BLaER1 treated with 17β-estradiol and CSF1 and Interleukin-3, amounts not matched to agents 10 nM and 100 nM (cell line): ENCODE measurements at regions not wholly inside any gene's neighbourhood (a gene's known extent, or its start where the extent isn't known, plus 50 kb on each side); places are given as distances from the start of the nearest gene placed in this dataset.

Experiments used
- H3K27ac ChIP-seq, 11 experiments: shearing (Covaris generic); formaldehyde crosslinking; 2 replicates each; pipeline ENCODE4 v1.8.1; 2022
- H3K27me3 ChIP-seq, 11 experiments: shearing (Covaris generic); formaldehyde crosslinking; 2 replicates each; pipeline ENCODE4 v1.8.1; 2022
- H3K36me3 ChIP-seq, 11 experiments: shearing (Covaris generic); formaldehyde crosslinking; 2 replicates each; pipeline ENCODE4 v1.8.1; 2022
- H3K4me1 ChIP-seq, 10 experiments: shearing (Covaris generic); formaldehyde crosslinking; 2 replicates each; pipeline ENCODE4 v1.8.1; 2022
- H3K4me2 ChIP-seq, 11 experiments: shearing (Covaris generic); formaldehyde crosslinking; 2 replicates each; pipeline ENCODE4 v1.8.1; 2022
- H3K4me3 ChIP-seq, 10 experiments: shearing (Covaris generic); formaldehyde crosslinking; 2 replicates each; pipeline ENCODE4 v1.8.1; 2022
- H3K9ac ChIP-seq, 11 experiments: shearing (Covaris generic); formaldehyde crosslinking; 2 replicates each; pipeline ENCODE4 v1.8.1; 2022
- H3K9me3 ChIP-seq, 11 experiments: shearing (Covaris generic); formaldehyde crosslinking; replicated peaks in 1 of 11; 2 replicates each; pipeline ENCODE4 v1.8.1; 2022
- H4K20me1 ChIP-seq, 11 experiments: shearing (Covaris generic); formaldehyde crosslinking; 2 replicates each; pipeline ENCODE4 v1.8.1; 2022
- Cebpa-rat ChIP-seq, 11 experiments: shearing (Covaris generic); IDR thresholded peaks; 2 replicates each; pipeline ENCODE4 v1.8.1; 2022

DNA sequence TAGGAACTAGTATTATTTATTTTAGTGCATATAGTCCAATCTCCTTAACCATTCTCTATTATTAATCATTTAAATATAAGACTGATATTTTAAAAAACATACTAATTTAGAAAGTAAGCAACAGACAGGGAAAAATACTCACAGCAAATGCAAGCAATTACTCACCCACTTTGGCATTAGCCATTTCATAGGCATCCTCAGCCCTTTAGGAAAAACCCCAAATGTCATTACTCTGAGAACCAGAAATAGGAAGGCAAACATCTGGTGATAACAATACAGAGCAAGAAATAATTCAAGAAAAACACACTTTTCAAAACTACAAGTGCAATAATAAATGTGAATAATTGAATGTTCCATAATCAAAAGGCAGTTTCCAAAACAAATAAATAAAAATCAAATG lies 545.1 kb downstream of the PLPP3 start:
- Histone ChIP-seq H3K9me3 (no peaks in the 10 kb centered on the region), H3K4me1 (no peaks in the 10 kb centered on the region), H3K4me2 (no peak overlapping the region), H3K27ac (no peak overlapping the region), H3K9ac (no peak overlapping the region), H3K27me3 (no peaks in the 10 kb centered on the region), H3K4me3 (no peak overlapping the region), H4K20me1 (no peaks in the 10 kb centered on the region), H3K36me3 (no peaks in the 10 kb centered on the region)
- TF ChIP-seq Cebpa-rat (IDR thresholded peaks at IDR 0.05): no peak

DNA sequence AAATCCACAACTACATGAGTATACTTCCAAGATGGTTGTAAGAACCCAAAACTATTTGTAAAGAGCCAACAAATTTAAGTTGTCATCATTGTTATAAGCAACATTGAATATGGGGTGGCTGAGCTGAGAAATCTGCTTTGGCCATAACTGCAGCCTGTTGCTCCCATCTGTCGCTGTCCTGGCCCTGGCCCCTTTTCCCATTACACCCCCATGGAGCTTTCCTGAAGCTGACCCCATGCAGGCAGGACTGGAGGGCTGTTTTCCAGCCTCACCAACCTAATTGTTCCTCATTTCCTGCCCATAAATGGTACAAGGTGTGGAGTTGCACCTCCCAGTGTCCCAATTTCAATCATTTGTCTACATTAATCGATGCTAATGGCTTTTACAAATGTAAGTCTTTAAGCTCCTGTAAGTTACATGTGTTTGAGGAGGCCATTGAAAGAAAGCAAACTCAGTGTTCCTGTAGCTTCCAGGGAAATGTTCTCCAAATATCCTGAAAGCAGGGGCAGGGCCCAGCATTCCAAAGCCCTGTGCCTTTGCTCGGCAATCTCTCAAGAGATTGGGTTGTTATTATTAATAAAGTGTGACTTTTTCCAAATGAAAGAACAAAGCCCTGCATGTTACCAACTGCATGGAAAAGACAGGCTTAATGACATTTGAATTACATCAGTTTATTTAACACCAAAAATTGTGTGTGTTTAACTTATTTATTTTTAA lies 545.9 kb downstream of the PLPP3 start:
- TF ChIP-seq Cebpa-rat (IDR thresholded peaks at IDR 0.05): no peak

DNA sequence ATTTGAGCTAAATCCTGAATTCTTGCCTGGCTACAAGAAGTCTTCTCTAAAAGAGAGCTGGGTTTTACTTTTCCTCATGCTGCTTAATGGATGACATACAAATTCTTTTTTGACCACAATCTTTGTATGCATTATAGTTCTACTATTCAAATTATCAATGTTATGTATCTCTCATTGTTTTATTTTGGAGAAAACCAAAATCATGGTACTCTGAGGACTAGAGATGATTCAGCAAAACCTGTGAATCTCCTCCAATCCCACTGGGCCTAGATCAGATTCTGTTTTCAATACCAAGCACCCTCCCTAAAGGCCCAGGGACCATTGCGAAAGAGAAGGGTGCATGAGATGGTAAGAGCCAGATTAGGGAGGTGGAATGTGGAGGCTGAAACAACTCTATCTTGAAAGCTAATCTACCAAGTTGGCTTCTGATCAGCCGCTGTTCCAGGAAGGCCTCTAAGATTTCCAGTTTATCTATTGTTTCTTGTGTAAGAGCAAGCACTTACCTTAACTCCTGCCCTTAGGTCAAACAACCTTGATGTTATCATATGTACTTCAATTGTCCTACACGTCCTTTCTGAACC lies 547.2 kb downstream of the PLPP3 start:
- Histone ChIP-seq H3K27ac (no peak overlapping the region), H3K9ac (no peak overlapping the region), H3K4me3 (no peak overlapping the region), H3K36me3 (no peaks in the 10 kb centered on the region), H3K4me2 (no peak overlapping the region), H4K20me1 (no peaks in the 10 kb centered on the region), H3K4me1 (no peaks in the 10 kb centered on the region), H3K27me3 (no peaks in the 10 kb centered on the region), H3K9me3 (no peaks in the 10 kb centered on the region)
- TF ChIP-seq Cebpa-rat (IDR thresholded peaks at IDR 0.05): no peak

More for the DNA sequence above, 545.9 kb downstream of the PLPP3 start:
- Histone ChIP-seq H3K27ac (no peak overlapping the region), H3K4me2 (no peak overlapping the region), H3K4me1 (no peaks in the 10 kb centered on the region), H3K9ac (no peak overlapping the region), H3K4me3 (no peak overlapping the region), H3K27me3 (no peaks in the 10 kb centered on the region), H3K36me3 (no peaks in the 10 kb centered on the region), H3K9me3 (no peaks in the 10 kb centered on the region), H4K20me1 (no peaks in the 10 kb centered on the region)

DNA sequence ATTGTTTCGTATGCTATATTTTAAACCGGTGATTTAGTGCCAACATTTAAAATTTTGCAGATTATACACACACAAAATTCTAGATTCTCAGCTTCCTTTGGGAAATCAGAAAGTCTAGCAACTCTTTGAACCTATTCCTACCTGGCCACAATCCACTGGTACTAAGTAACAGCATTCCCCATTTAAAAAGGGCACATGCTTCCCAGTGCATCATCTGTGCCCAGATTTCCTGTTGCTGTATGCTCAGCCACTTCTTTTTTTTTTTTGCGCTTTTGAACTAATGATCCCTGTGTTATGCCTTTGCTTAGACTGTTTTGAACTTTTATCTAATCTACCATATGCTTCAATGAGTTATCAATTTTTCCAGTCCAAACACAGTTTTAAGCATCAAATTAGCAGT lies 548.4 kb downstream of the PLPP3 start:
- H3K36me3 ChIP-seq: no peaks in the 10 kb centered on the region
- no peak overlapping the region for H3K4me2 ChIP-seq
- H3K9ac ChIP-seq: no peak overlapping the region
- TF ChIP-seq Cebpa-rat (IDR thresholded peaks at IDR 0.05): no peak
- H4K20me1 ChIP-seq: no peaks in the 10 kb centered on the region
- no peaks in the 10 kb centered on the region for H3K4me1 ChIP-seq
- no peak overlapping the region for H3K4me3 ChIP-seq
- H3K9me3 ChIP-seq: no peaks in the 10 kb centered on the region
- no peak overlapping the region for H3K27ac ChIP-seq
- H3K27me3 ChIP-seq: no peaks in the 10 kb centered on the region

DNA sequence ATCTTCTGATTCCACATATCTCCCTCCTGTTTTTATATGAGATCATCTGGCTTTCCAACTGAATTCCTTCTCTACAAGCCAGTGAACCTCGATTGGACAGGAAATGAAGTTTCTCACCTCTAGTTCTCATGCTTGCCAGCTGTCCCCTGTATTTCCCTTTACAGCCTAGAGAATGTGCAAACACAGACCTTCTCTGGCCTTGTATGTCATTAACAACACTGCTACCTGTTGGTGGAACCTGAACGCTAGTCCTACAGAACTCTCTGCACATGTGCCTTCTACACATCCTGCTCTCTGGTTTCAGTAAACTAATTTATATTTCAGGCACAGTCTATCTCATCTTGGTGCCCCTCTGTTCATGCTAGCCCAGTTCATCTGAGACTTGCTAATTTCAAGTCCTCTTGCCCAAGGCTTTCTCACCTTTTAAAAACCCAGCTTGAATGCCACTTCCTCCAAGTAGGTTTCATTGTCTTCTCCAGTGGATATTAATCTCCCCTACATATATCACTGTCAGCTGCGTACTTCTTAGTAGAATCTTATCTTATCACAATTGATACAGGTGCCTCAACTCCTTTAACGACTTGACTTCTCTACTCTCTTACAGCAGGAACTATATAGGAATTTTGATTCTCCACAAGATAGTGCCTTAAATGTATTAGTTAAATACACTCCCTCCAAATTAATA lies 549.9 kb downstream of the PLPP3 start:
- no peak overlapping the region for H3K4me3 ChIP-seq
- H3K9me3 ChIP-seq: no peaks in the 10 kb centered on the region
- no peaks in the 10 kb centered on the region for H3K36me3 ChIP-seq
- no peak for TF ChIP-seq Cebpa-rat (IDR thresholded peaks at IDR 0.05)
- no peak overlapping the region for H3K27ac ChIP-seq
- H4K20me1 ChIP-seq: no peaks in the 10 kb centered on the region
- no peak overlapping the region for H3K4me2 ChIP-seq
- H3K27me3 ChIP-seq: no peaks in the 10 kb centered on the region
- no peak overlapping the region for H3K9ac ChIP-seq
- H3K4me1 ChIP-seq: no peaks in the 10 kb centered on the region

DNA sequence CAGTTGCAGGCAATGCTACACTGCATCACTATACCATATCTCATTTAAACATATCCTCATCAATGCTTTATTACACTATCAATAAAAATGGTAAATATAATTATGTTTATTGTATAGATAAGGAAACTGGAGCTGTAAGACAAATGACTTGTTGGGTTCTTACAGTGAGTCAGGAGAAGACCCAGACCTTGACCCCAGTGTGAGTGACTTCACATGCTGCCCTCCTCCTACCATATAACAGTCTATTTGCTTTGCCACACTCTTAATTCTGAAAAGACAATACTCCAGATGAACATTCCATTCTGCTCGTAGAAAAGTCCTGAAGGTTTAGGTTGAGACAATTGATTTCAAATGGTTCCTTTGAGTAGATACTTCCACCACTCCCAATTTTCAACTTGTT lies 550.5 kb downstream of the PLPP3 start:
- Histone ChIP-seq H4K20me1 (no peaks in the 10 kb centered on the region), H3K27ac (no peak overlapping the region), H3K4me1 (no peaks in the 10 kb centered on the region), H3K9me3 (no peaks in the 10 kb centered on the region), H3K4me2 (no peak overlapping the region), H3K9ac (no peak overlapping the region), H3K4me3 (no peak overlapping the region), H3K36me3 (no peaks in the 10 kb centered on the region), H3K27me3 (no peaks in the 10 kb centered on the region)
- no peak for TF ChIP-seq Cebpa-rat (IDR thresholded peaks at IDR 0.05)

DNA sequence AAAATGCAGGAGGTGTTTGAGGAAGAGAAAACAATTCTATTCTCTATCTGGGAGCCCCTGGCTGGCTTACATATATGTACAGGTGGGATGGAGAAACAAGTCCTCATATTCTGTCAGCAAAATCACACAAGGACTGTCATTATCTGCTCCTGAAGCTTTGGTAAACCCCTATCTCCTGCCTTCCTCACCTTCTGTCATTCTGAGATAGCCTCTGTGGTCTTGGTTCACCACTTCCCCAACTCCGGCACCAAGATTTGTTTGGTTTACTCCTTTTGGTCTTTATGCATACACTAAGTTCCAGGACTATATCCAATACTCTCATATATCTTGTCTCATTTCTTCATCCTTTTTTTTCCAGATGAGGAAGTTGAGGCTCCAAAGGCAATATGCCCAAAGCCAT lies 551.1 kb downstream of the PLPP3 start:
- Histone ChIP-seq H3K36me3 (no peaks in the 10 kb centered on the region), H3K9ac (no peak overlapping the region), H3K4me3 (no peak overlapping the region), H3K4me2 (no peak overlapping the region), H4K20me1 (no peaks in the 10 kb centered on the region), H3K27ac (no peak overlapping the region), H3K4me1 (no peaks in the 10 kb centered on the region), H3K27me3 (no peaks in the 10 kb centered on the region), H3K9me3 (no peaks in the 10 kb centered on the region)
- TF ChIP-seq Cebpa-rat (IDR thresholded peaks at IDR 0.05): no peak

DNA sequence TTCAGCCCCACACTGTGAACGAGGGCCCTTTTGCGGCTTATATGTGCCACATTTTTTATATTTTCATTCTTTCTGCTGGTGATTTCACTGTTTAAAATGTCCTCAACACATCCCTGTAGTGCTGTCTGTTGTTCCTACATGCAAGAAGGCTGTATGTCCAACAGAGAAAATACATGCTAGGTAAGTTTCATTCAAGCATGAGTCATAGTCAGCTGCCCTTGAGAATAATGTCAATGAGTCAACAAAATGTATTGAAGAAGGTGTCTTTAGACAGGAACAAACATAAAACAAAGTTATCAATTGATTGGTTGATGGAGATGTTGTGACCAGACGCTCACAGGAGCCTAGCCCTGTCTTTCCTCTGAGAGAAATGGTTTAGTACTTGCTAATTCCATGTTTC lies 553.4 kb downstream of the PLPP3 start:
- Histone ChIP-seq H4K20me1 (no peaks in the 10 kb centered on the region), H3K9me3 (peaks cover 0 to 7% (median 0%) of the 10 kb centered on the region in 11 experiments; a peak in 3 of 22 replicates), H3K36me3 (no peaks in the 10 kb centered on the region), H3K4me1 (no peaks in the 10 kb centered on the region), H3K27ac (no peak overlapping the region), H3K4me3 (no peak overlapping the region), H3K4me2 (no peak overlapping the region), H3K27me3 (no peaks in the 10 kb centered on the region), H3K9ac (no peak overlapping the region)
- TF ChIP-seq Cebpa-rat (IDR thresholded peaks at IDR 0.05): no peak

DNA sequence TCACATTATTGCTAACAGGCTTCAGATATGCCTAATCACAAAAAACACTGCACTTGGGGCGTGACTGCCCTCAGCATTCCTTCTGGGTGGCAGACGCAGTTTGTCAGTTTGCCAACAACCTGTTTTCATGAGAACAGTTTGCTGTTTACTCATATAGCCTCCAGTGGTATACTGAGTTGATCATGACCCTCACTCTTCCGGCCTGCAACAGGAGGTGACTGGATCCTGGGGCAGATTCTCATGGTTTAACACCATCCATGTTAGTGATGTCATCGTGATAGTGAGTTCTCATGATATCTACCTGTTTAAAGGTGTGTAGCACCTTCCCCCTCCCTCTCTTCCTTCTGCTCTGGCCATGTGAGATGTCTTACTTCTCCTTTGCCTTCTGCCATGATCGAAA lies 555.2 kb downstream of the PLPP3 start:
- no peaks in the 10 kb centered on the region for H3K36me3 ChIP-seq
- no peaks in the 10 kb centered on the region for H4K20me1 ChIP-seq
- no peaks in the 10 kb centered on the region for H3K4me1 ChIP-seq
- H3K9me3 ChIP-seq: peaks cover 0 to 7% (median 0%) of the 10 kb centered on the region in 11 experiments; a peak in 3 of 22 replicates
- no peak for TF ChIP-seq Cebpa-rat (IDR thresholded peaks at IDR 0.05)
- H3K27me3 ChIP-seq: no peaks in the 10 kb centered on the region
- no peak overlapping the region for H3K4me3 ChIP-seq
- no peak overlapping the region for H3K4me2 ChIP-seq
- H3K9ac ChIP-seq: no peak overlapping the region
- H3K27ac ChIP-seq: no peak overlapping the region

DNA sequence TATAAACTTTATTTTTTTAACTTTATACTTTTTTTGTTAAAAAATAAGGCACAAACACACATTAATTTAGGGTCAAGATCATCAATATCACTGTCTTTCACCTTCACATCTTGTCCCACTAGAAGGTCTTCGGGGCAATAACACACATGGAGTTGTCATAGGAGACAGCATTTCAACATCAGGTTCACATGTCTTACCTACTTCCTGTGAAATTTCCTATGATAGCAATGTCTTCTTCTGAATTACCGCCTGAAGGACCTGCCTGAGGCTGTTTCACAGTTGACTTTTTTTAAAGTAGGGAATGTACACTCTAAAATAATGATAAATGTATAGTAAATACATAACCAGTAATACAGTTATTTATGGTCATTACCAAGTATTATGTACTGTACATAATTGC lies 559.4 kb downstream of the PLPP3 start:
- Histone ChIP-seq H3K4me3 (no peak overlapping the region), H3K9ac (no peak overlapping the region), H3K4me1 (no peaks in the 10 kb centered on the region), H3K27me3 (no peaks in the 10 kb centered on the region), H3K9me3 (peaks cover 0 to 7% (median 0%) of the 10 kb centered on the region in 11 experiments; a peak in 3 of 22 replicates), H3K36me3 (no peaks in the 10 kb centered on the region), H3K27ac (no peak overlapping the region), H3K4me2 (no peak overlapping the region), H4K20me1 (no peaks in the 10 kb centered on the region)
- TF ChIP-seq Cebpa-rat (IDR thresholded peaks at IDR 0.05): no peak
